ENCODE measurements at regions not wholly inside any gene's neighbourhood (a gene's known extent, or its start where the extent isn't known, plus 50 kb on each side); places are given as distances from the start of the nearest gene placed in this dataset.

DNA sequence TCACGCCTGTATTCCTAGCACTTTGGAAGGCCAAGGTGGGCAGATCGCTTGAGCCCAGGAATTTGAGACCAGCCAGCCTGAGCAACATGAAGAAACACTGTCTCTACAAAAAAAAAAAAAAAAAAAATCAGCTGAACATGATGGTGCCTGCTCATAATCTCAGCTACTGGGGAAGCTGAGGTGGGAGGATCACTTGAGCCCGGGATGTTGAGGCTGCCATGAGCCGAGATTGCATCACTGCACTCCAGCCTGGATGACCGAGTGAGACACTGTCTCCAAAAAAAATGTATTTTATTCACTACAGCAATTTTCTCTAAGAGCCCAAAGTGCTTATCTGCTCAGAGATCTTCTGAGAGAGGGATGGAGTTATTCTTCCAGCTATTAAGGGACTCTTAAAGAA lies 215.8 kb upstream of the PPP3CA start:
- DNase-seq, result no peak

DNA sequence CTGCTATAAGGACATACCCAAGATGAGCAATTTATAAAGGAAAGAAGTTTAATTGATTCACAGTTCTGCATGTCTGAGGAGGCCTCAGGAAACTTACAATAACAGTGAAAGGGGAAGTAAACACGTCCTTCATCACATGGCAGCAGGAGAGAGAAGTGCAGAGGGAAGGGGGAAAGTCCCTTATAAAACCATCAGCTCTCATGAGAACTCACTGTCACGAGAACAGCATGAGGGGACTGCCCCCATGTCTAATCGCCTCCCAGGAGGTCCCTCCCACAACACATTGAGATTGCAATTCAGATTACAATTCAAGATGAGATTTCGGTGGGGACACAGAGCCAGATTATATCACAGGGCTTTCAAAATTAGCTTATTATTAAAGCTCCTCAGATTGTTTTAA lies 209.5 kb upstream of the PPP3CA start:
- DNase-seq, result no peak

DNA sequence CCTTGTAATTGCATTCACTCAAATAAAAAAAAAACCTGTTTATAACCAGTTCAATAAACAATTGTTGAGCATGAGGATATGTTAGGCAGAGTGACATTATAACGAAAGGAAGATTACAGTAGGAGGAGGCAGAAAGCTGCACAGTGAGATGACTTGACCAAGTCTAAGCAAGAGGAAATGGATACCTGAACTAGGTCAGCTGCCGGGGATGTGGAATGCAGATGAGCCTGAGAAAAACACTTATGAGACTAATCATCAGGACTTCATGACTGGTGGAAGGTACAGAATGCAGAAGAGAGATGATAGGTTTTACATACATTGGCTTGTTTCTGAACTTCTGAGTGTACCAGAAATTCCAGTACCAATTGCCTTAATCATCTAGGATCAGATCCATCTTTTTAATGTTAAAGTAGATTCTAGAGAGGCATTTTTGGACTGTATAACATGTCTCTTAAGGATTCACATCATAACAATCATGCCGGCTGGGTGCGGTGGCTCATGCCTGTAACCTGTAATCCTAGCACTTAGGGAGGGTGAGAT lies 208.1 kb upstream of the PPP3CA start:
- DNase-seq, result no peak

DNA sequence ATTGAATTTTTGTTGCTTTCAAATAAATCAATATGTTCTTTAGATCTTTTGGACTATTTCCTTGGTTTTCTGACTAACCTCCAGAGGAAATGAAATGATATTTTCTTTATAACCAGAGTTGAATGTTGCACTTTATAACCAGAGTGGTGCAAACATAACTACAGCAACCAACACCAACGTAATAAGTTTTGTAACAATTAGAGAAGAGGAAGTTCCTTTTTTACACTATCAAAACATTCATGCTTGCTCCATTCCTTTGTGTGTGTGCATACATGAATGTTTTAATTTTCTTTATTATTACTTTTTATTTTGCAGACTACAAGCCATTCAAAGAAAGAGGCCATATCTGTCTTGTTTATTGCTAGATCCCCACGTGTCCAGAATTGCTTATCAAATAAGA lies 193.0 kb upstream of the PPP3CA start:
- no peak for DNase-seq

DNA sequence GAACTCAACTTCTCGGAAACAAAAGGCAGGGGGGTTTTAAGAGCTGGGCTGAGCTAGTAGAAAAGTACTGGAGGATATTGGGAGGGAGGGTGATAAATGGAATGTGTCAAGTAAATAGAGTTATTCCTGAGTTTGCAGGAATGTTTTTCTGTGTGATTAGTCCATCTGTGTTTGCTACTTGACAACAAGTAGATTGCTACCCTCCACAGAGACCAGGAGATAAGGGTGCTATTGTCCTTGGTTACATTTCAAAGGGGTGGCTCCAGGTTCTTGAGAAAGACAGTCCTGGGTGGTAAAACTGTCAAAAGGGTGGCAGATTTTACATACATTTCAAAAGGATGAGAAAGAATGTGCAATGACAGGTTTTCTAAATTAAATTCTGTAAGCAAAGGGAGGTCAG lies 181.2 kb upstream of the PPP3CA start:
- DNase-seq, result no peak

DNA sequence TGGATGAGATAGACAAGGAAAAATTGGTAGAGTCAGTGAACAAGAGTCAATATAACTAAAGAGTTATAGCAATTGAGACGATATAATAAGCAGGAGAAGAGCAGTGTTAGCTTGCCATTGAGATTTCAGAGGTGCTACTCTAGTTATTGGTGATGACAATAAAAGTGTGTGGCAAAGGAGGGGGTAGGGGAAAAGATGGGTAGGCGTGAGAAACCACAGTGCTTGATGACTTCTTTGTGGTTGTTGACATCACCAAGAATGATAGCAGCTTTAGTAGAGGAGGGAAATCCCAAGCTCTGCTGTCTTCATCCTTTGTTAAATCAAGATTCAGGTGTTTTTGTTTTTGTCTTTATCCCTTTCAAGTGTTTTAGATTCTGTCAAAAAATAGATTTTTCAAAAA lies 179.9 kb upstream of the PPP3CA start:
- peak; percentile 68 for DNase-seq

DNA sequence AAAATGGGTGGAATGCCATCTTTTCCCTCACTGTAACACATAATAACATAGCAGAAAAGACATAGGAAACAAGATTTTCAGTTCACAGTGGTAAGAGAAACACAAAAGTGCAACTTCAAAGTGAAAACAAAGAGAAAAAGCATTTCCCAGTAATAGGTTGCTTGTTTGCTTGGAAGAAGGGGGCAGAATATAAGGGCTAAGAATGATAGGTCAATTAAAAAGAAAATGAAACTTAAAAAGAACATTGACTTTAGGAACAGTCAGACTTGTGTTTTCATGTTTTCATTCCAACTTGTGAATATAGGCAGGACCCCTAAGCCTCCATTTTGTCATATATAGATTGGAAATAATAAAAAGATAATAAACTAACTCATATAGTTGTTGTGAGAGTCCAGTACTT lies 168.2 kb upstream of the PPP3CA start:
- DNase-seq, result no peak

DNA sequence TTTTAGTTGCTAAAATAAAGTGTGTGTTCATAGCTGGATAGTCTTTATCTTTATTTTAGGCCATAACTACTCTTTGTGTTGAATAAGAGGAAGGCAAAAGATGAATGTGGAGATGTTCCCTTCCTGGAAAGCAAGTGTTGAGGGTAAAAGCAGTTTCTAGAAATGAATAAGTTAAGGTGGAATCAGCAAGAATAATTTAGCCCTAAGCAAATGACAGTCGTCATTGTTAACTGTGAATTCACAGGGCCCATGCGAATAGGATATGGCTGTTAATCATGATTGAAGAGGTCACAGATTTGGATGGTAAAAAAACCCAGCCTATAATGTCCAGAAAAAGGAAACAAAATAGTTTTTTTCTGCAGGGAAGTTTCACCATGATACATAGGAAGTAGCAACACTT lies 167.8 kb upstream of the PPP3CA start:
- DNase-seq, result no peak

DNA sequence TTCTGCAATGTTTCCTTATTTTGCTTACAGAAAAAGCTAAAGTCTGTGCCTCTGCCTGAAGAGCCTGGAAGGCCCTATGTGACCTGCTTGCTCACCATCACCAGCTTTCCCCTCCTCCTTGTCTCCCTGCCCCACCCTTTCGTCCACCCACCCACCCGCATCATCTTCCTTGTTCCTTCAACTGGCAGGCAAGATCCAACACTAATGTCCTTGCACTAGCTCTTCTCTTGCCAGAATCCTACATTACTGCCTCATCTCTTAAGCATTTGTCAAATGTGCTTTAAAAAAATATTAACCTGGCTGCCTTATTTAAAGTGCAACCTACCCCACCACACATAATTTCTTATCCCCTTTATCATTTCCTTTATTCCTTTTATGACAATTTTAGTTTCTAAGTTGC lies 165.1 kb upstream of the PPP3CA start:
- no peak for DNase-seq

DNA sequence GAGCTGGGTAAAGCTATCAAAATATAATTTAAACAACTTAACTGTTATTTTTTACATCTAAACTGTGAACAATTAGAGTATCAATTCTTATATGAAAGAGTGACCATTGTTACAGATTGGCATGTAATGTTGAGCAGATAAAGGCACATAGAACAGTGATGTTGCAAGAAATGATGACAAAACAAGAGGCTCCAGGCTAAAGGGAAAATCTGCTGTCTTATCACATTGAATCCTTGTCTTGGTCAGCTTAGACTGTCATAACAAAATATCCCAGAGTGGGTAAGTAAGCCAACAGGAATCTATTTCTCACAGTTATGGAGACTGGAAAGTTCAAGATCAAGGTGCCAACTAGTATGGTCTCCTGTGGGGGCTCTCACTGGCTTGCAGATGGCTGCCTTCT lies 154.1 kb upstream of the PPP3CA start:
- DNase-seq, result no peak

DNA sequence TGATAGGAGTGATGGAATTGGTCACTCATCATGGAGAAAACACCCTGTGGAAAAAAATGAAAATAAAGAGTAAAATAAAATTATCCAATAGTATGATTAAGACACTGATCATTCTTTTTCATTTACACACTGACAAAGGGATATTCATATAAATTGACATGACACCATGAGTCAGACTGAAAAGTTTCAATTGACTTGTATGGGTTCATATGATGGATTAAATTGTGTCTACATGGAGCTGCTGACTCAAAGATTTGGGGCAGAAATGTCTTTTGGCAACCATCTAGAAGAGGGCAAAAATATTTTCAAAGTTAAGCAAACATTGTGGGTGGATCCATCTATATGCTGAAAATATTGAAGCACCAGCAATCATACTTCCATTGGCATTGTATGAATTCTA lies 153.4 kb upstream of the PPP3CA start:
- no peak for DNase-seq

DNA sequence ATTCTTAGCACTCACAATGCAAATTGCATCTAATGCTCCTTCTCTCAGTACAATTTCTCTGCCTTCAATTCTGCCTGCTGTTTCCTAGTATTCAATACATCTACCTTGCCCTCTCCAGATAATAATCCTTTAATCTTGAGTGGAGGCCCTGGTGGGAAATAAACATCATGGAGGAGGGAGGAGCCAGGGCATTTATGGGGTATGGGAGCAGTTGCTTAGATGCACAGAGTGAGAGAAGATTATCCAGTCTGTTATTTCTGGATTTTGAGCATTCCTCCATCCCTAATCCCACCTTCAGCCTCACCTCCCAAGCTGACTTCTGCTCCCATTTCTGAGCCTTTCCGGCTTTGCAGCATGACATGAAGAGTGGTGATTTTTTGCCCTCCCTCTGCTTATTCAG lies 127.9 kb upstream of the PPP3CA start:
- DNase-seq, result no peak

DNA sequence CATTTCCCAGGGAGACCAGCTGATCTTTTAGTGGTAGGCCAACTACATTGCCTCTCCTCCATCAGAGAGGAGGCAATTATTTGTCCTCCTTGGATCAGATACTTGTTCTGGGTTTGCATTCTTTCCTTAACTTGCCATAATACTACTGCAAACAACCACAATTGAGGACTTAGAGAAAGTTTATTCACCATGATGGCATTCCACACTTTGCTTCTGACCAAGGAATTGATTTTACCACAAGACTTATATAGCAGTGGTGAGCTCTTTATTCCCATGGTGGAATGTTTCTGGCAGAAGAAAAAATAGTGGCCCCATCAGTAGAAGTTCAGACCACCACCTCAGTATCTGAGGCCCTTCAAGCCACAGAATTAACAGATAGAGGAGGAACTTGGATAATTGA lies 123.9 kb upstream of the PPP3CA start:
- no peak for DNase-seq

DNA sequence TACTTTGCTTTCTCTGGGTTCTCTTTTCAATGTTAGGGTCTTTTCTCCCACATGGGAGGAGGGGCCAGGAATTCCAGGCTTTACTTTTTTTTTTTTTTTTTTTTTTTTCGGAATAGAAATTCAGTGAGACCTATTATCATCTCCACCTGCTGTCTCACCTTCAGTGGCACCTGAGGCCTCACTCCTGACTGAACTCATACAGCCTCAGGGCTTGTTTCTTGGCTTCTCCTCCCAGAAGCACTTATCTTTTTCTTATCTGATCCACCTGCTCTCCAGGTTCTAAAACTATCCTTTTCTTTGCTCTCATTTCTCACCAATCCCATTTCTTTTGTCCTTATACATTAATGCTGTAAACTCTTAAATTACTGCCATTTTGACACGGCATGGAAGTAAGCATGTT lies 117.3 kb upstream of the PPP3CA start:
- no peak for DNase-seq

DNA sequence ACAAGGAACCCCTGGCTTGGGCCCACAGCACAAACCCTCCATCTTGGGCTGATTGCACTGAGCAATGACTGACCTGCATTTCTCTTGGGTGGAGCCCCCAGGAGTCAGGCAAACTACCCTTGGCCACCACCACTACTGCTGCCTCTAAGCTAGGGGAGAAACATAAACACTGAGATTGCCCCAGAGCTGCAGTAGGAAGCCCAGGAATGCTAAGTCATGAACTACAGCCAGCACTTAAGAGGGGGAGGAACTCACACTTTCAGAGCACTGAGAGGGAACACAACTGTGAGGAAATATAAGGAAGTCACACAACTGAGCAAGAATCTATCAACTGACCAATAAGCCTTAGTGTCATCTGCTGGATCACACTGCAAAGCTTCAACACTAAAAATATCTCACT lies 111.6 kb upstream of the PPP3CA start:
- no peak for DNase-seq

DNA sequence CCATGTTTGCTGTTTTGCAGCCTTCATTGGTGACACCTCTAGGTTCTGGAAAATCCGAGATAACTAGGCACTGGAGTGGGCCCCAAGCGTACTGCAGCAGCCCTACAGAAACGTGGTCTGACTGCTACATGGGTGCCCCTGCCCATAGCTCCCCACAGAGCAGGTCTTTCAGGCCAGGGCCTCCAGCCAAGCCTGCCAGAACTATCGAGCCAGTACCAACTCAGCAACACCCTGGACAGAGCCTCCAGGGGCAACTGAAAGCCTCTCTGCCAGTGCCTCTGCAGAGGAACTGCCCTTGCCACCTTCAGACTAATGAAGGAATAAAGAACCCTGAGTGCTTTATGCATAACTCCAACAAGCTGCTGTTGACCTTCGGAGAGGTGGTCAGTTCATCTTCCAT lies 111.1 kb upstream of the PPP3CA start:
- DNase-seq, result no peak

DNA sequence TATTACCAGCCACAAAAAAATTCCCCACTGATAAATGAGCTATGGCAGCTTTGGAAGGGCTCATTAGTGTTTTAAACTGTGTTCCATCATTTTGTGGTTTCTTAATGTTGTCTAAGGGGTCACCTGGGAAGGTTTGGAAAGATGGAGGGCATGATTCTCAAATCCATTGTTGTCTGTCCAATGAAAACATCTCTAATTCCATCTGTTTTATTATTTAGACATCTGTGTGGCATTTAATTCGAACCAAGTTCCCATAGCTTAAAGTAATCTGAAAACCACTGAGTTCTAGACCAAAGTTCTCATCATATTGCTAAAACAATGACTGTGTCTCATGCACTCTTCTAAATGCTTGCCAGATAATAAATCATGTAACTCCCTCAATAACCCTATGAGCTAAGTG lies 103.8 kb upstream of the PPP3CA start:
- no peak for DNase-seq

DNA sequence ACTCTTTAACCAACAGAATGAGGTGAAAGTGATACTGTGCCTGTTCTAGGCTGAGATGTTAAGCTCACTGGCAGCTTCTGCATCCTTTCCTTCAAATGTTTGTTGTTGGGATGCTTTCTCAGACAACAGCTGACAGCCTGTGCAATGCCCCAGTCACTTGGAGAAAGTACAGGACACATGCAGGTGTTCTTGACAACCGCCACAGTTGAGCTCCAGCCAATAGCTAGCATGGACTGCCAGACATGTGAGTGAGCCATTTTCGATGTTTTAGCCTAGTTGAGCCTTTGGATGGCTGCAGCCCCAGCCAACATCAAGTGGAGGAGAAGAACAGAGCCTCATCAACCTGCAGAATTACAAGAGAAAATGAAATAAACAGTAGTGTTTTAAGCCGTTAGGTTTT lies 94.1 kb upstream of the PPP3CA start:
- DNase-seq, result no peak

DNA sequence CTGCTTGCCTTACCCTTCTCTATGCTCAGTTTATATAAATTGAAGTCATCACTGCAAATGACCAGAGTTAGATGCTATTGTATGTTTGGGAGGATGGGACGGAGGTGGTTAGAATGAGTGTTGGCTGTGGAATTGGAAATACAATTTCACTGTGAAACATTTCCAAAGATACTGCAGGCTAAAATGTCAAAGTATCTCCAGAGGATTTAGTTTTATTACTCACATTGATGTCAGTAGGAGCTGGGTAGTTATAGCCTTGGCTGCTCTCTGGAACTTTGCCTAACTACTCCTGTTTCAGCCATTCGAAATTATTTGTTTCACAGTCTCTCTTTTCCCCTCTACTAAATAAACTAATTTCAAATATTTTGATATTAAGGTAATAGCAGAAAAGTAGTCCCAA lies 92.6 kb upstream of the PPP3CA start:
- no peak for DNase-seq

DNA sequence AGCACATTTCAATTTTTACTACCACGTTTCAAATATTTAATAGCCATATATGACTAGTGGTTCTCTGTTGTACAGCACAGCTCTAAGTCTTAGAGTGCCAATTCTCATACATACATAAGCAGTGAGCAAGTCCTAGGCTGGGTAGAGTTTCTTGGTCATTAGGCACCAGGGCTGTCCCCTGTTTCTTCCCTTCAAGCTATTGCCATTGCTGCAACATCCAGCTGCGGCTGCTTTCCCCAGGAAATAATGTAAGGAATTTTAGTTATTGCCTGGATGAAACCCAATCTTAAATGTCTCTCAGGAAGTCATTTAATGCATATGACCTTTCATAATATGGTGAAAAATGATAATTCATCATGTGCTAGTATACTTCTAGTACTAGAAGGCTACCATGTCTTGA lies 74.1 kb upstream of the PPP3CA start:
- DNase-seq, result no peak

DNA sequence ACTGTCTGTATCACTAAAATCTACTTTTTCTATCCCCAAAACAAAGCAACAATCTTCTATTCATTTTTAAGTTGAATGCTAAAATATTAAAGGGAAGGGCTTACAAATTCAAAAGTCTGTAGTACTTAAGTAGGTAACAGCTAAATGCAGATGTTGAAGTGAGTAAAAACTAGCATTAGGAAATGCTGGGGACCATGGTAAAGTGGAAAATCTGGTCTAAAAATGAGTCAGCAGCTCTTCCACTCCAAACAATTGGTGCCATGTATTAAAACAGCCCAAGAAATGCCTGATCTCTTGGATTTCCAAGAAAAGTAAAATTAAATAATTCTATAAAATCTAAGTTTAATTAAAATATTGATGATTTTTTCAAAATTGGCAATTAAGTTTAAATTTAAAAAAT lies 73.3 kb upstream of the PPP3CA start:
- no peak for DNase-seq

DNA sequence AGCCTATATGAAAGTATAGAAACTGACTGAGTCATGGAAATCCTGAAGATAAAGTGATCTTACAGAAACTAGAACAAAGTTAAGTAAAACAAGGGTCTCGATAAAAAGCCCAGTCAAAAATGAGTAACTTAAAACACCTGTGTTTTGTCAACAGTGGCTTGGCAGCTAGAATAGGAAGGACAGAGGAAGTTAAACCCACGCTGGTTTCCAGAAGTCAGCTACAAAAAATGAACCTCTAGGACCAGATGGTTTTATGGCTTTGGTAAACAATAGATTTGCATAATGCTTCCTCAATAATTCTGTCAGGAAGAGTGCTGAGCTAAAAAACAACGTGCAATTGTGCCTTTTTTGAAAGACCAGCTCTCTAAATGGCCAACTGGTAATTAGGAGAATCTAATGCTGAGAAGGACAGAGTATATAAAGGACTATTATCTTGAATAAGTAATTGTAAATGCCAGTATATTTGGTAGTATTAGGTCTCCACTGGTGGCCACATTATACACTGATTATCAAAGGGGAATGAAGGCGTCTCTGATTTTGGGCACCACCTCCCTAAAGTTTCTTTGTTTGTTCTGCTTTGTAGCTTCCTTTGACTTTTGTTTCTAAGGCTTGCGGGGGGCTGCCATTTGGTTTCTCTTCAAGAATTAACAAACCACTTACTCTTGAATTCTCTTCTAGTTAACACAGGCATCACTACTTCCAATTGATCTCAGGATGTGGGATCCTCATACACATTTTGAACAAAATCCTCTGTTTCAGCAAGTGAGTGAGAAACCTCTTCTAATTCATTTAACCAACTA lies 72.2 kb upstream of the PPP3CA start:
- no peak for DNase-seq

DNA sequence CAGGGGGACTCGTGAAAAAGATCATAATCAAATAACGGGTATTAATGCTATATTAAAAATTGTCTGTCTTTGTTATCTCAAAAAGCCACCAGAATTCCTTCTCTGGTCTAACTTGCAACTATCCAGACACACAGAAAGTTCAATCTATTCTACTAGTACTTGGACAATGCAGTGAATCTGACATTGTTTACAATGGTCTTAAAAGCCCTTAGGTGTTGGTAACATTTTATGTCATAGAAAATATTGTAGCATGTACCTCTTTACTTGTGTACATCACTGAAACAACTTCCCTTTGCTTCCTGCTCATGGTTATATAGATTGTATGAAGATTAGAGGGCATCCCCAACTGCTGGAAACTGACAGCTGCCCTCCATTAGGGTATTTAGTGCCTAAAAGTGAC lies 71.1 kb upstream of the PPP3CA start:
- DNase-seq, result no peak

DNA sequence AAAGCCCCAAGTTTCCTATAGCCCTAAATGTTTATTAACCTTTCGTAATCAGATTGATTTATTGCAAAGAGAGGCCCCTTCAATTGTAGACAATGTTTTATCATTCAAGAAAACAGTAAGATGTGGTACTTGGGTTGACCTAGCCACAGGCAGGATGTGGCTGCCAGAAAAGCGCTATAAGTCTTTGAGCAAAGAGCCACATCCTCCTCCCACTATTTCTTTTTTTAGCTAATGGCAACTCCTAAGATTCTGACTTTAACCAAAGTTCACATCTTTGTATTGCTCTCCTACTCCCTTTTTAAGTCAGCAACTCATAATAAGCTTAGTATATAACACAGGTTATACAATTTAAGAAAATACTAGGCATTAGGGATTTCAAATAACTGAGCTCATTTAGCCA lies 70.7 kb upstream of the PPP3CA start:
- DNase-seq, result peak; percentile 43

DNA sequence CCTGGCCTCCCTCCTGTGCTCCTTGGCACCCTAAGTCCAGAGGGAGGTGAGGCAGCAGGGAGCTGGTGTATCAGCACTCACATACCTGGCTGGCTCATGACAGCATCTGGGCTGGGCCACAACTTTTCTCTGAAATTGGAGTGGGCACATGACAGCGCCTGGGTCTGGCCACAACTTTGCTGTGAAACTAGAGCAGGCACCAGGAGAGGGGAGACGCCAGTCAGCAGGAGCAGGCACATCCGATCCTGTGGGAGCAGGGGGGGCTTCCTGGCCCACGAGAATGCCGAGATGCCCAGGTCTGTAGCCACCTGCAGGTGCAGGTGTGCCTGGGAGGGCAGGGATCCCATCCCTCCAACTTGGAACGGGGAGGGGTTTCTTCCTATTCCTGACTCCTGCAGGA lies 69.7 kb upstream of the PPP3CA start:
- DNase-seq, result no peak

Data from activated naive CD4-positive, alpha-beta T cell treated with anti-CD3 and anti-CD28 coated beads, Interleukin-2, amount 50 U/mL, for 16 hours (primary cell).